K562 (cell line): ENCODE measurements at regions not wholly inside any gene's neighbourhood (a gene's known extent, or its start where the extent isn't known, plus 50 kb on each side); places are given as distances from the start of the nearest gene placed in this dataset.

Experiments
- ARNT ChIP-seq, 2 experiments: fragments of 450-650 bp; IDR thresholded peaks; 2 replicates each; pipeline ENCODE4 v1.6.1; 2016; ENCODE audit warnings: mild to moderate bottlenecking in 1 of 2
- BACH1 ChIP-seq: fragments of 200-800 bp; sonication (Bioruptor generic); IDR thresholded peaks from 2 replicates; pipeline ENCODE4 v1.6.1; 2016; ENCODE audit warnings: missing genetic modification characterization, missing compliant biosample characterization
- CLOCK ChIP-seq: fragments of 250-450 bp; sonication (Bioruptor Pico); IDR thresholded peaks from 2 replicates; pipeline ENCODE4 v1.4.0; 2020; ENCODE audit warnings: mild to moderate bottlenecking, moderate library complexity, borderline replicate concordance
- COPS2 ChIP-seq: fragments of 450-650 bp; conservative IDR thresholded peaks from 2 replicates; pipeline ENCODE4 v1.6.1; 2016; ENCODE audit warnings: mild to moderate bottlenecking, moderate library complexity
- DEAF1 ChIP-seq: fragments of 450-650 bp; formaldehyde crosslinking; IDR thresholded peaks from 2 replicates; pipeline ENCODE4 v1.4.0; 2020; ENCODE audit warnings: mild to moderate bottlenecking, moderate library complexity
- GATAD2B ChIP-seq: fragments of 450-650 bp; IDR thresholded peaks from 2 replicates; pipeline ENCODE4 v1.6.1; 2017; ENCODE audit warnings: mild to moderate bottlenecking, borderline replicate concordance
- HDAC6 ChIP-seq: IDR thresholded peaks from 2 replicates; pipeline ENCODE4 v1.6.1; 2012; ENCODE audit warnings: low read depth, mild to moderate bottlenecking, control low read depth, inconsistent platforms, low read length, moderate library complexity
- HLTF ChIP-seq: fragments of 450-650 bp; IDR thresholded peaks from 2 replicates; pipeline ENCODE4 v1.6.1; 2016
- MIER1 ChIP-seq: fragments of 450-650 bp; IDR thresholded peaks from 2 replicates; pipeline ENCODE4 v1.6.1; 2016; ENCODE audit warnings: antibody characterized with exemption, mild to moderate bottlenecking, low read depth
- MTA1 ChIP-seq: fragments of 450-650 bp; IDR thresholded peaks from 2 replicates; pipeline ENCODE4 v1.6.1; 2017; ENCODE audit warnings: borderline replicate concordance
- PCBP2 ChIP-seq: fragments of 200-400 bp; formaldehyde crosslinking; IDR thresholded peaks from 2 replicates; pipeline ENCODE4 v1.6.1; 2018; ENCODE audit warnings: low read length, low read depth, mild to moderate bottlenecking, moderate library complexity; ENCODE audit not compliant: poor library complexity, severe bottlenecking
- RHOXF2B ChIP-seq: fragments of 250-450 bp; sonication (Bioruptor Pico); conservative IDR thresholded peaks from 2 replicates; pipeline ENCODE4 v1.5.1; 2021
- SMAD3 ChIP-seq: fragments of 450-650 bp; formaldehyde crosslinking; conservative IDR thresholded peaks from 2 replicates; pipeline ENCODE4 v1.4.0; 2020; ENCODE audit warnings: mild to moderate bottlenecking
- SMC3 ChIP-seq: conservative IDR thresholded peaks from 2 replicates; pipeline ENCODE4 v1.6.1; 2011; ENCODE audit warnings: low read depth, low read length, improper control_type of control experiment; ENCODE audit not compliant: insufficient read depth
- TRIM28 ChIP-seq: fragments of 450-650 bp; IDR thresholded peaks from 2 replicates; pipeline ENCODE4 v1.6.1; 2017
- XRCC4 ChIP-seq: IDR thresholded peaks from one replicate; pipeline ENCODE4 v1.6.1; 2011; ENCODE audit not compliant: insufficient read depth, insufficient read length; ENCODE audit errors: extremely low read depth
- ZC3H11A ChIP-seq: IDR thresholded peaks from 2 replicates; pipeline ENCODE4 v1.6.1; 2012; ENCODE audit warnings: low read depth, low read length, improper control_type of control experiment
- ZC3H4 ChIP-seq: sonication (generic); formaldehyde crosslinking; IDR thresholded peaks from 2 replicates; pipeline ENCODE4 v1.9.0; 2021; ENCODE audit warnings: missing genetic modification reagents, borderline replicate concordance
- ZNF134 ChIP-seq: fragments of 250-450 bp; sonication (Bioruptor Pico); conservative IDR thresholded peaks from 2 replicates; pipeline ENCODE4 v1.4.0; 2020
- ZNF197 ChIP-seq: fragments of 200-800 bp; sonication (Bioruptor generic); IDR thresholded peaks from 2 replicates; pipeline ENCODE4 v1.6.1; 2016; ENCODE audit warnings: low read depth, missing genetic modification characterization, missing compliant biosample characterization
- ZNF347 ChIP-seq: fragments of 450-650 bp; formaldehyde crosslinking; IDR thresholded peaks from 2 replicates; pipeline ENCODE4 v1.4.0; 2020; ENCODE audit warnings: low read depth, mild to moderate bottlenecking, moderate library complexity
- TF ChIP-seq, protein P1 (sequence below): sonication (generic); formaldehyde crosslinking; IDR thresholded peaks from 2 replicates; pipeline ENCODE4 v1.8.1; 2023; ENCODE audit warnings: mild to moderate bottlenecking, missing genetic modification reagents

DNA sequence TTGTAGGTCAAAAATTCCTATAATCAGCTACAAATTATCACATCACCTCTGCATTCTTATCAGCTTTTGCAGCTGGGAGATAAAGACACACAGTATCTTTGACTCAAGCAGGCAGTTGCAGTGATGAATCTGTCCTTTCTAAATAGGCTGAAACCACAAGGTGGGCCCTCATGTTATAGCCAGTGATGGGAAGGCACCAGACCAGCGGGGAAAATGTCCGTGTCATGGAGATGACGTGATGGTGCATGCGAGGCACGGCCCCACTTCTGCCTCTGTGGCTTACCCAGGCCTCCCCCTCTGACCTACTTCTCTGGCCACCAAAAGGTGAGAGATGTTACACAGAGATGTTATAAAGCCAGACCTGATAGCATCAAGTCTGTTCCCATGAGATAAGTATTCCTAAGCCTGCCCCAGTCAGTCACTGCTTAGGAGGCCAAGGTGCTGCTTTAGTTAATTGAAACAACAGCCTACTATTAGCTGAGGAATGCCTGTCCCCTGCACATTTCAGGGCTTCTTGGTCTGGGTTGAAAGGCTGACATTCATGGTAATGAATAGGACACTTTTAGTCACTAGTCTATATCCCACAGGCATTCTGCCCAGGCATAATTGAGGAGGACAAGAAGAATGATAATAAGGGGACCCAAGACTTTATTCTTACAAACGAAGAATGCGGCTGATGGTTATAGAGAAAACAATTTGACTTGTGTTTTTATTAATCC lies 327.9 kb downstream of the LPIN1 start (continued):
- 0 out of 2 replicates have a peak, but pooled peaks have one; percentile 42 for TF ChIP-seq CLOCK (CRISPR knock-in tag)
- TF ChIP-seq BACH1 (tag): 0 out of 2 replicates have a peak, but pooled peaks have one; percentile 16
- TF ChIP-seq, protein P1, sequence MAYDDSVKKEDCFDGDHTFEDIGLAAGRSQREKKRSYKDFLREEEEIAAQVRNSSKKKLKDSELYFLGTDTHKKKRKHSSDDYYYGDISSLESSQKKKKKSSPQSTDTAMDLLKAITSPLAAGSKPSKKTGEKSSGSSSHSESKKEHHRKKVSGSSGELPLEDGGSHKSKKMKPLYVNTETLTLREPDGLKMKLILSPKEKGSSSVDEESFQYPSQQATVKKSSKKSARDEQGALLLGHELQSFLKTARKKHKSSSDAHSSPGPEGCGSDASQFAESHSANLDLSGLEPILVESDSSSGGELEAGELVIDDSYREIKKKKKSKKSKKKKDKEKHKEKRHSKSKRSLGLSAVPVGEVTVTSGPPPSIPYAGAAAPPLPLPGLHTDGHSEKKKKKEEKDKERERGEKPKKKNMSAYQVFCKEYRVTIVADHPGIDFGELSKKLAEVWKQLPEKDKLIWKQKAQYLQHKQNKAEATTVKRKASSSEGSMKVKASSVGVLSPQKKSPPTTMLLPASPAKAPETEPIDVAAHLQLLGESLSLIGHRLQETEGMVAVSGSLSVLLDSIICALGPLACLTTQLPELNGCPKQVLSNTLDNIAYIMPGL (CRISPR knock-in tag): no peak
- no peak for TF ChIP-seq HLTF
- TF ChIP-seq ZNF347 (CRISPR knock-in tag): no peak
- no peak for TF ChIP-seq XRCC4
- no peak for TF ChIP-seq SMAD3
- TF ChIP-seq ZNF197 (CRISPR knock-in tag): peak; percentile 64; the same call in 1 of the 2 replicates
- TF ChIP-seq HDAC6: no peak
- peak; percentile 46; the same call in 1 of the 2 replicates for TF ChIP-seq DEAF1 (CRISPR knock-in tag)
- TF ChIP-seq SMC3: no peak
- 0 out of 4 replicates have a peak, but pooled peaks of 1 of the 2 experiments have one; percentile 54 for TF ChIP-seq ARNT (IDR thresholded peaks at IDR 0.05)
- no peak for TF ChIP-seq COPS2
- TF ChIP-seq TRIM28: peak; percentile 17; the same call in 1 of the 2 replicates
- peak; percentile 82; the same call in 1 of the 2 replicates for TF ChIP-seq GATAD2B
- peak; percentile 58; the same call in 1 of the 2 replicates for TF ChIP-seq ZC3H11A
- TF ChIP-seq ZC3H4 (CRISPR knock-in tag): no peak
- TF ChIP-seq PCBP2: no peak
- peak; percentile 93 for TF ChIP-seq MTA1
- TF ChIP-seq RHOXF2B (CRISPR knock-in tag): no peak
- TF ChIP-seq MIER1: no peak
- peak; percentile 8; the same call in 1 of the 2 replicates for TF ChIP-seq ZNF134 (CRISPR knock-in tag)
